SK-N-SH (cell line): ENCODE measurements at regions not wholly inside any gene's neighbourhood (a gene's known extent, or its start where the extent isn't known, plus 50 kb on each side); places are given as distances from the start of the nearest gene placed in this dataset.
A peak's percentile ranks its signal among the peaks of the same experiment; 100 is the strongest.
"Not testable (repeated sequence)": the region's sequence is repeated elsewhere in the genome, so short reads cannot be mapped to it uniquely, and the experiment has no call there.

Source experiments
- CTCF ChIA-PET: fragments of 300-600, 350-600 bp; formaldehyde crosslinking; extraction: SDS; loops from one replicate; lab custom pipeline; 2021; lab: Yijun Ruan, JAX
- POLR2A ChIA-PET: fragments of 350-600 bp; sonication (Branson Sonifier 250); formaldehyde crosslinking; extraction: SDS; loops from one replicate; lab custom pipeline; 2020; ENCODE audit warnings: antibody characterized with exemption, inconsistent platforms; lab: Yijun Ruan, JAX
- DNase-seq: peaks from one replicate; pipeline ENCODE4 v3.0.0; 2012
- H2AFZ ChIP-seq: fragments of 200-600 bp; sonication (generic); 2 replicates; pipeline ENCODE4 v1.8.1; 2016; ENCODE audit warnings: antibody characterized with exemption, mild to moderate bottlenecking, low read depth
- H3F3A ChIP-seq: fragments of 200-600 bp; sonication (generic); replicated peaks from 2 replicates; pipeline ENCODE3; 2016; ENCODE audit warnings: antibody characterized with exemption, mild to moderate bottlenecking; ENCODE audit not compliant: insufficient read depth
- H3K27ac ChIP-seq, 2 experiments: fragments of 200-500 bp in 1 of 2; fragments of 200-600 bp in 1 of 2; sonication (Bioruptor generic) in 1 of 2; sonication (generic), shearing (Covaris generic) in 1 of 2; 2 replicates each; pipeline versions ENCODE4 v1.5.1 to v1.6.1; 2014 to 2016; ENCODE audit warnings: low read depth in 2 of 2, inconsistent platforms in 1 of 2, low read length in 1 of 2, mild to moderate bottlenecking in 1 of 2, mixed read lengths in 1 of 2
- H3K27me3 ChIP-seq: fragments of 200-600 bp; sonication (generic), shearing (Covaris generic); 2 replicates; pipeline ENCODE4 v1.6.1; 2016; ENCODE audit warnings: mixed run types; ENCODE audit not compliant: insufficient read depth
- H3K36me3 ChIP-seq, 2 experiments: fragments of 200-500 bp in 1 of 2; fragments of 200-600 bp in 1 of 2; sonication (Bioruptor generic) in 1 of 2; sonication (generic) in 1 of 2; replicated peaks in 1 of 2; 2 replicates each; pipeline versions ENCODE3 to v1.5.1; 2014 to 2016; ENCODE audit warnings: low read length in 1 of 2, mild to moderate bottlenecking in 1 of 2; ENCODE audit not compliant: insufficient read depth in 2 of 2, control insufficient read depth in 1 of 2
- H3K4me1 ChIP-seq, 2 experiments: fragments of 200-500 bp in 1 of 2; fragments of 200-600 bp in 1 of 2; sonication (Bioruptor generic) in 1 of 2; sonication (generic), shearing (Covaris generic) in 1 of 2; 2 replicates each; pipeline versions ENCODE4 v1.5.1 to v1.6.1; 2014 to 2016; ENCODE audit warnings: low read depth in 1 of 2, low read length in 1 of 2, mixed run types in 1 of 2; ENCODE audit not compliant: insufficient read depth in 2 of 2, control insufficient read depth in 1 of 2
- H3K4me2 ChIP-seq: fragments of 200-600 bp; sonication (generic), shearing (Covaris generic); 2 replicates; pipeline ENCODE4 v1.6.1; 2017; ENCODE audit warnings: mixed run types
- H3K4me3 ChIP-seq, 2 experiments: fragments of 200-500 bp in 1 of 2; fragments of 200-600 bp in 1 of 2; sonication (Bioruptor generic) in 1 of 2; sonication (generic), shearing (Covaris generic) in 1 of 2; 2 replicates each; pipeline versions ENCODE4 v1.5.1 to v1.8.1; 2014 to 2016; ENCODE audit warnings: low read depth in 2 of 2, inconsistent platforms in 1 of 2, low read length in 1 of 2, mild to moderate bottlenecking in 1 of 2, mixed read lengths in 1 of 2, moderate library complexity in 1 of 2
- H3K79me2 ChIP-seq: fragments of 200-600 bp; sonication (generic); 2 replicates; pipeline ENCODE4 v1.8.1; 2017; ENCODE audit warnings: mild to moderate bottlenecking; ENCODE audit not compliant: insufficient read depth
- H3K9ac ChIP-seq: fragments of 200-600 bp; sonication (generic); 2 replicates; pipeline ENCODE4 v1.6.1; 2017; ENCODE audit warnings: mixed run types
- H3K9me2 ChIP-seq: fragments of 200-600 bp; sonication (generic); 2 replicates; pipeline ENCODE4 v1.6.1; 2017; ENCODE audit warnings: mixed run types
- H3K9me3 ChIP-seq: fragments of 200-600 bp; sonication (generic); 2 replicates; pipeline ENCODE4 v1.6.1; 2017; ENCODE audit warnings: mixed run types, mild to moderate bottlenecking, moderate library complexity
- H4K20me1 ChIP-seq: fragments of 200-600 bp; sonication (generic); 2 replicates; pipeline ENCODE4 v1.6.1; 2017; ENCODE audit warnings: mild to moderate bottlenecking, mixed run types; ENCODE audit not compliant: insufficient read depth
- CHD2 ChIP-seq: fragments of 150-350 bp; IDR thresholded peaks from 2 replicates; pipeline ENCODE4 v1.6.1; 2018; ENCODE audit warnings: low read length; ENCODE audit not compliant: partially characterized antibody
- ELF1 ChIP-seq: IDR thresholded peaks from 2 replicates; pipeline ENCODE4 v1.4.0; 2012
- EP300 ChIP-seq, 2 experiments: IDR thresholded peaks; 2 replicates each; pipeline versions ENCODE4 v1.4.0 to v1.6.1; 2012; ENCODE audit warnings: borderline replicate concordance in 1 of 2, low read depth in 1 of 2, low read length in 1 of 2
- EZH2phosphoT487 ChIP-seq: fragments of 200-600 bp; sonication (generic); IDR thresholded peaks from 2 replicates; pipeline ENCODE4 v1.6.1; 2017; ENCODE audit warnings: low read depth, mixed run types, mild to moderate bottlenecking, antibody characterized with exemption, moderate library complexity, borderline replicate concordance
- FOXJ3 ChIP-seq: sonication (generic); formaldehyde crosslinking; IDR thresholded peaks from 2 replicates; pipeline ENCODE4 v1.5.1; 2020; ENCODE audit warnings: mild to moderate bottlenecking, missing genetic modification reagents
- FOXM1 ChIP-seq: IDR thresholded peaks from 2 replicates; pipeline ENCODE4 v1.4.0; 2012; ENCODE audit warnings: low read depth, mild to moderate bottlenecking
- GABPA ChIP-seq: IDR thresholded peaks from 2 replicates; pipeline ENCODE4 v1.4.0; 2012; ENCODE audit warnings: low read depth, mild to moderate bottlenecking
- GATA2 ChIP-seq: sonication (generic); formaldehyde crosslinking; IDR thresholded peaks from 2 replicates; pipeline ENCODE4 v1.5.0; 2020; ENCODE audit warnings: mild to moderate bottlenecking, missing genetic modification reagents
- IRF3 ChIP-seq: fragments of 150-350 bp; IDR thresholded peaks from 2 replicates; pipeline ENCODE4 v1.6.1; 2016; ENCODE audit warnings: mild to moderate bottlenecking, low read depth, low read length
- JUND ChIP-seq: IDR thresholded peaks from 2 replicates; pipeline ENCODE4 v1.4.0; 2012
- MAX ChIP-seq: IDR thresholded peaks from 2 replicates; pipeline ENCODE4 v1.4.0; 2012; ENCODE audit warnings: low read depth
- MEF2A ChIP-seq: IDR thresholded peaks from 2 replicates; pipeline ENCODE4 v1.4.0; 2012; ENCODE audit warnings: low read depth, borderline replicate concordance
- MXI1 ChIP-seq: IDR thresholded peaks from 2 replicates; pipeline ENCODE4 v1.6.1; 2012; ENCODE audit warnings: mild to moderate bottlenecking, low read depth, low read length, improper control_type of control experiment
- NFIC ChIP-seq: IDR thresholded peaks from 2 replicates; pipeline ENCODE4 v1.4.0; 2012; ENCODE audit warnings: borderline replicate concordance
- POLR2AphosphoS5 ChIP-seq: IDR thresholded peaks from 2 replicates; pipeline ENCODE4 v1.6.1; 2012; ENCODE audit warnings: low read depth, low read length
- RAD21 ChIP-seq: IDR thresholded peaks from 2 replicates; pipeline ENCODE4 v1.6.1; 2012; ENCODE audit warnings: mild to moderate bottlenecking, low read length
- RCOR1 ChIP-seq: fragments of 150-350 bp; IDR thresholded peaks from 2 replicates; pipeline ENCODE4 v1.6.1; 2017; ENCODE audit warnings: antibody characterized with exemption, low read length
- RFX5 ChIP-seq: IDR thresholded peaks from 2 replicates; pipeline ENCODE4 v1.6.1; 2012; ENCODE audit warnings: mild to moderate bottlenecking, improper control_type of control experiment, low read length
- SMC3 ChIP-seq: IDR thresholded peaks from 2 replicates; pipeline ENCODE4 v1.6.1; 2012; ENCODE audit warnings: low read depth, low read length, improper control_type of control experiment
- TAF1 ChIP-seq: IDR thresholded peaks from 2 replicates; pipeline ENCODE4 v1.6.1; 2012; ENCODE audit warnings: low read depth, mild to moderate bottlenecking, low read length, moderate library complexity, borderline replicate concordance
- TCF12 ChIP-seq: IDR thresholded peaks from 2 replicates; pipeline ENCODE4 v1.4.0; 2012
- TEAD4 ChIP-seq: IDR thresholded peaks from 2 replicates; pipeline ENCODE4 v1.4.0; 2012; ENCODE audit warnings: mild to moderate bottlenecking, borderline replicate concordance; ENCODE audit not compliant: insufficient read depth
- ZBTB33 ChIP-seq: IDR thresholded peaks from 2 replicates; pipeline ENCODE4 v1.4.0; 2012; ENCODE audit warnings: low read depth, borderline replicate concordance
- WGBS: methylation state at CpG from one replicate; pipeline ENCODE4 v1.1.6; 2017; ENCODE audit warnings: low lambda C conversion rate; 5-methylcytosine and 5-hydroxymethylcytosine counted together
- TF ChIP-seq, protein P1 (sequence below): fragments of 200-600 bp; sonication (generic); IDR thresholded peaks from 2 replicates; pipeline ENCODE4 v1.6.1; 2017; ENCODE audit warnings: antibody characterized with exemption, mild to moderate bottlenecking, moderate library complexity

DNA sequence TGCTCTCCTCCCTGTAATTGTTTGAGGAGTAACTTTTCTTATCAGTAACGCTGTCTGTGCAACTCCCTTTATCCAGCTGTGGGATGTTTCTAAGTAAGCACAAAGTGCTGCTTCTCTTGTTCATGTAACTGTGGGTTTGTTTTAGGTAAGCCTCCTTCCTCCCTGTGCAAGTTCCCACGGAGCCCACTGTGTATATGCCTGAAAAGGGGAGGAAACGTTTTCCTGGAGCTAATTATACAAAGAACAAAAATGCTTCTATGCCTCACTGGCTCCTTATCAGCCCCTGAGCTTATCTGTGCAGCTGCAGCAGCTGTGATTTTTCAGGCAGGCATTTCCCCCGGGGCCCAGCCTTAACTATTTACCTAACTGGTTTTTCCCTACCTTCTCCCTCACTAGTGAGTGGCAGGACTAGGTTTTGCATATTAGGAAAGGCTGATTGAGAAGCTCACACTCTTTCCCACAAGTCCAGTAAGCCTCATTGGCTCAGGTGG, 593.4 kb upstream of the GHITM start:
- Histone ChIP-seq H3K4me3 (no peak overlapping the region; a peak in 1 of 4 replicates), H3K27ac (peak overlapping the region in 1 of 2 experiments; percentile 70; a peak in 2 of 4 replicates), H4K20me1 (no peaks in the 10 kb centered on the region), H3K79me2 (no peaks in the 10 kb centered on the region), H3K9me2 (no peaks in the 10 kb centered on the region), H3K9ac (no peak overlapping the region), H3K36me3 (no peaks in the 10 kb centered on the region), H3K9me3 (no peaks in the 10 kb centered on the region), H3K4me2 (no peak overlapping the region), H3K4me1 (peaks cover 0 to 10% of the 10 kb centered on the region in 2 experiments; a peak in 2 of 4 replicates), H3K27me3 (no peaks in the 10 kb centered on the region), H2AFZ (no peak overlapping the region), H3F3A (no peaks in the 10 kb centered on the region)
- CTCF ChIA-PET: interaction anchor here (0.6 to 3.2 kb wide), 6 partner anchors 17 to 750 kb away, joined by 3 to 12 read pairs (median 4); no protein-coding TSS in a partner anchor
- DNase-seq: peak; percentile 55
- WGBS: 3% methylated on average over 4 of the region's 4 CpGs
- TF ChIP-seq, protein P1, sequence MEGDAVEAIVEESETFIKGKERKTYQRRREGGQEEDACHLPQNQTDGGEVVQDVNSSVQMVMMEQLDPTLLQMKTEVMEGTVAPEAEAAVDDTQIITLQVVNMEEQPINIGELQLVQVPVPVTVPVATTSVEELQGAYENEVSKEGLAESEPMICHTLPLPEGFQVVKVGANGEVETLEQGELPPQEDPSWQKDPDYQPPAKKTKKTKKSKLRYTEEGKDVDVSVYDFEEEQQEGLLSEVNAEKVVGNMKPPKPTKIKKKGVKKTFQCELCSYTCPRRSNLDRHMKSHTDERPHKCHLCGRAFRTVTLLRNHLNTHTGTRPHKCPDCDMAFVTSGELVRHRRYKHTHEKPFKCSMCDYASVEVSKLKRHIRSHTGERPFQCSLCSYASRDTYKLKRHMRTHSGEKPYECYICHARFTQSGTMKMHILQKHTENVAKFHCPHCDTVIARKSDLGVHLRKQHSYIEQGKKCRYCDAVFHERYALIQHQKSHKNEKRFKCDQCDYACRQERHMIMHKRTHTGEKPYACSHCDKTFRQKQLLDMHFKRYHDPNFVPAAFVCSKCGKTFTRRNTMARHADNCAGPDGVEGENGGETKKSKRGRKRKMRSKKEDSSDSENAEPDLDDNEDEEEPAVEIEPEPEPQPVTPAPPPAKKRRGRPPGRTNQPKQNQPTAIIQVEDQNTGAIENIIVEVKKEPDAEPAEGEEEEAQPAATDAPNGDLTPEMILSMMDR: no peak
- TF ChIP-seq MEF2A (no peak), FOXM1 (no peak), RFX5 (no peak), EP300 (IDR thresholded peaks at IDR 0.05; ENCODE audit: borderline replicate concordance in 1 of 2, low read depth in 1 of 2, low read length in 1 of 2) (peak in 1 of 2 experiments; percentile 87; a peak in 2 of 4 replicates), ELF1 (no peak), MXI1 (no peak), NFIC (no peak), FOXJ3 (CRISPR knock-in tag) (peak; percentile 82), GABPA (no peak), TEAD4 (no peak), SMC3 (no peak), JUND (no peak), MAX (no peak), IRF3 (no peak), CHD2 (peak; percentile 71), POLR2AphosphoS5 (no peak), TCF12 (peak; percentile 31; the same call in 1 of the 2 replicates), EZH2phosphoT487 (no peak), RAD21 (0 out of 2 replicates have a peak, but pooled peaks have one; percentile 24), TAF1 (no peak), RCOR1 (peak; percentile 76; the same call in 1 of the 2 replicates), GATA2 (CRISPR knock-in tag) (peak; percentile 96), ZBTB33 (no peak)
- POLR2A ChIA-PET: no interaction called here

DNA sequence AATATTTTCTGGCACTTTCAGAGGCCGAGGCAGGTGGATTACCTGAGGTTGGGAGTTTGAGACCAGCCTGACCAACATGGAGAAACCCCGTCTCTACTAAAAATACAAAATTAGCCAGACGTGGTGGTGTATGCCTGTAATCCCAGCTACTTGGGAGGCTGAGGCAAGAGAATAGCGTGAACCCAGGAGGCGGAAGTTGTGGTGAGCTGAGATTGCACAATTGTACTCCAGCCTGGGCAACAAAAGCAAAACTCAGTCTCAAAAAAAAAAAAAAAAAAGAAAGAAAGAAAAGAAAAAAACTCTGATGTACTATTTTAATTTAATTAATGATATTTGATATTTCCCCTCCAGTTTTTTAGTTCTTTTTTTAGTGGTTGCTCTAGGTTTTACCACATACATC, 588.1 kb upstream of the GHITM start:
- H3K36me3 ChIP-seq, H3K4me1 ChIP-seq, H3K27ac ChIP-seq, H3F3A ChIP-seq, H2AFZ ChIP-seq, POLR2A ChIA-PET, H3K27me3 ChIP-seq, H3K4me2 ChIP-seq, H3K9me3 ChIP-seq, H3K4me3 ChIP-seq, H4K20me1 ChIP-seq, H3K9me2 ChIP-seq, DNase-seq, CTCF ChIA-PET, H3K9ac ChIP-seq, H3K79me2 ChIP-seq: not testable (repeated sequence)
- 64% methylated on average over 5 of the region's 5 CpGs for WGBS
